H9 (cell line): ENCODE measurements at regions not wholly inside any gene's neighbourhood (a gene's known extent, or its start where the extent isn't known, plus 50 kb on each side); places are given as distances from the start of the nearest gene placed in this dataset.

Experiments
- DNase-seq: peaks from one replicate; pipeline ENCODE4 v3.0.0-alpha.2; 2017
- H2AFZ ChIP-seq: one replicate; pipeline ENCODE4 v1.6.1; 2013; ENCODE audit warnings: mild to moderate bottlenecking, low read length, control low read depth, moderate library complexity
- H2AK5ac ChIP-seq: 2 replicates; pipeline ENCODE4 v1.6.1; 2013; ENCODE audit warnings: low read length, control low read depth, mixed read lengths; ENCODE audit not compliant: insufficient read length
- H2BK120ac ChIP-seq: one replicate; pipeline ENCODE4 v1.6.1; 2013; ENCODE audit warnings: low read depth, mild to moderate bottlenecking, low read length, control low read depth, inconsistent platforms; ENCODE audit not compliant: poor library complexity, severe bottlenecking
- H2BK12ac ChIP-seq: 2 replicates; pipeline ENCODE4 v1.6.1; 2013; ENCODE audit warnings: low read length, control low read depth, mixed read lengths, low read depth; ENCODE audit not compliant: insufficient read length
- H2BK15ac ChIP-seq: 2 replicates; pipeline ENCODE4 v1.6.1; 2013; ENCODE audit warnings: low read depth, low read length, control low read depth
- H2BK20ac ChIP-seq: one replicate; pipeline ENCODE4 v1.6.1; 2013; ENCODE audit warnings: low read depth, mild to moderate bottlenecking, low read length, control low read depth, inconsistent platforms; ENCODE audit not compliant: poor library complexity, severe bottlenecking
- H2BK5ac ChIP-seq: 2 replicates; pipeline ENCODE4 v1.6.1; 2013; ENCODE audit warnings: low read length, control low read depth, mixed read lengths; ENCODE audit not compliant: insufficient read length
- H3K14ac ChIP-seq: 2 replicates; pipeline ENCODE4 v1.6.1; 2013; ENCODE audit warnings: low read length, control low read depth; ENCODE audit not compliant: insufficient read depth
- H3K18ac ChIP-seq: 2 replicates; pipeline ENCODE4 v1.6.1; 2013; ENCODE audit warnings: low read depth, mild to moderate bottlenecking, mixed read lengths, low read length, control low read depth; ENCODE audit not compliant: insufficient read length
- H3K23ac ChIP-seq: 2 replicates; pipeline ENCODE4 v1.6.1; 2013; ENCODE audit warnings: low read length, control low read depth, mixed read lengths, low read depth; ENCODE audit not compliant: insufficient read length
- H3K23me2 ChIP-seq: 2 replicates; pipeline ENCODE4 v1.6.1; 2013; ENCODE audit warnings: low read depth, mild to moderate bottlenecking, mixed read lengths, low read length, control low read depth; ENCODE audit not compliant: insufficient read length, poor library complexity, severe bottlenecking
- H3K27ac ChIP-seq: 2 replicates; pipeline ENCODE4 v1.5.1; 2013; ENCODE audit warnings: low read length, control low read depth, mixed read lengths, low read depth; ENCODE audit not compliant: insufficient read length
- H3K27me3 ChIP-seq: 2 replicates; pipeline ENCODE4 v1.6.1; 2013; ENCODE audit warnings: low read length, control low read depth, inconsistent platforms; ENCODE audit not compliant: insufficient read depth
- H3K4ac ChIP-seq: 2 replicates; pipeline ENCODE4 v1.6.1; 2013; ENCODE audit warnings: low read depth, mild to moderate bottlenecking, control low read depth, inconsistent platforms, low read length, moderate library complexity
- H3K4me1 ChIP-seq: 2 replicates; pipeline ENCODE4 v1.6.1; 2013; ENCODE audit warnings: low read length, control low read depth, inconsistent platforms; ENCODE audit not compliant: insufficient read depth
- H3K4me2 ChIP-seq: 2 replicates; pipeline ENCODE4 v1.6.1; 2013; ENCODE audit warnings: low read length, control low read depth, mixed read lengths; ENCODE audit not compliant: insufficient read length, insufficient read depth
- H3K56ac ChIP-seq: 2 replicates; pipeline ENCODE4 v1.6.1; 2013; ENCODE audit warnings: low read depth, mild to moderate bottlenecking, mixed read lengths, low read length, control low read depth; ENCODE audit not compliant: insufficient read length
- H3K79me1 ChIP-seq: 2 replicates; pipeline ENCODE4 v1.6.1; 2013; ENCODE audit warnings: low read depth, mild to moderate bottlenecking, moderate library complexity, low read length, control low read depth, inconsistent platforms; ENCODE audit not compliant: insufficient read depth, poor library complexity, severe bottlenecking
- H3K79me2 ChIP-seq: 2 replicates; pipeline ENCODE4 v1.6.1; 2013; ENCODE audit warnings: low read length, control low read depth, inconsistent platforms; ENCODE audit not compliant: insufficient read depth
- H3K9ac ChIP-seq: 2 replicates; pipeline ENCODE4 v1.6.1; 2013; ENCODE audit warnings: low read length, control low read depth, mixed read lengths; ENCODE audit not compliant: insufficient read length; ENCODE audit errors: extremely low read depth
- H3K9me3 ChIP-seq: one replicate; pipeline ENCODE4 v1.6.1; 2013; ENCODE audit warnings: low read depth, low read length, inconsistent platforms; ENCODE audit not compliant: control insufficient read depth
- H3T11ph ChIP-seq: one replicate; pipeline ENCODE4 v1.6.1; 2013; ENCODE audit warnings: mild to moderate bottlenecking, low read length, control low read depth, inconsistent platforms
- H4K20me1 ChIP-seq: one replicate; pipeline ENCODE4 v1.6.1; 2013; ENCODE audit not compliant: control insufficient read depth, insufficient read length, insufficient read depth
- H4K5ac ChIP-seq: 2 replicates; pipeline ENCODE4 v1.6.1; 2013; ENCODE audit warnings: low read depth, mild to moderate bottlenecking, mixed read lengths, low read length, control low read depth; ENCODE audit not compliant: insufficient read length
- H4K8ac ChIP-seq: replicated peaks from 2 replicates; pipeline ENCODE4 v1.6.1; 2013; ENCODE audit warnings: low read length, control low read depth, mixed read lengths, low read depth; ENCODE audit not compliant: insufficient read length
- H4K91ac ChIP-seq: 2 replicates; pipeline ENCODE4 v1.6.1; 2013; ENCODE audit warnings: low read depth, mild to moderate bottlenecking, moderate library complexity, mixed read lengths, low read length, control low read depth; ENCODE audit not compliant: insufficient read length
- H3K27ac Mint-ChIP-seq, 3 experiments: 2 replicates in 2 of 3; 3 replicates in 1 of 3; pipeline ENCODE4 v1.8.0; 2020 to 2021; ENCODE audit warnings: mixed read lengths in 3 of 3, mild to moderate bottlenecking in 1 of 3, moderate library complexity in 1 of 3
- H3K27me3 Mint-ChIP-seq: 2 replicates; pipeline ENCODE4 v1.8.0; 2021; ENCODE audit warnings: low read depth, mild to moderate bottlenecking, moderate library complexity, mixed read lengths
- H3K36me3 Mint-ChIP-seq, 3 experiments: 2 replicates in 2 of 3; 3 replicates in 1 of 3; pipeline ENCODE4 v1.8.0; 2020 to 2021; ENCODE audit warnings: low read depth in 3 of 3, mixed read lengths in 3 of 3; ENCODE audit not compliant: insufficient read depth in 1 of 3
- H3K4me1 Mint-ChIP-seq, 2 experiments: 2 replicates each; pipeline ENCODE4 v1.8.0; 2020; ENCODE audit warnings: mixed read lengths in 2 of 2
- H3K4me3 Mint-ChIP-seq, 2 experiments: 2 replicates in 1 of 2; 3 replicates in 1 of 2; pipeline ENCODE4 v1.8.0; 2020 to 2021; ENCODE audit warnings: mild to moderate bottlenecking in 2 of 2, mixed read lengths in 2 of 2, moderate library complexity in 1 of 2
- H3K9me3 Mint-ChIP-seq, 2 experiments: 2 replicates in 1 of 2; 3 replicates in 1 of 2; pipeline ENCODE4 v1.8.0; 2020; ENCODE audit warnings: mild to moderate bottlenecking in 2 of 2, mixed read lengths in 2 of 2, moderate library complexity in 1 of 2
- CTCF ChIP-seq: fragments of 200-600 bp; sonication (generic); conservative IDR thresholded peaks from 3 replicates; pipeline ENCODE4 v1.8.0; 2021; ENCODE audit warnings: antibody characterized with exemption, mild to moderate bottlenecking
- WGBS: extraction: QIAGEN DNeasy Blood & Tissue Kit; methylation state at CpG from one replicate; pipeline ENCODE4 v1.1.7; 2013; ENCODE audit warnings: missing lambda C conversion rate, low lambda C conversion rate, mixed read lengths; ENCODE audit not compliant: insufficient read length; ENCODE audit errors: extremely low coverage; 5-methylcytosine and 5-hydroxymethylcytosine counted together

- H3K79me2 ChIP-seq, result no peaks in the 10 kb centered on the region
- no peak for TF ChIP-seq CTCF
- no peak overlapping the region for H4K8ac ChIP-seq
- no peak overlapping the region for H3K23ac ChIP-seq
- Mint-ChIP-seq H3K4me1 (peaks cover 25% of the 10 kb centered on the region in 2 experiments), H3K27me3 (peaks cover 16% of the 10 kb centered on the region), H3K27ac (no peak overlapping the region), H3K4me3 (no peak overlapping the region), H3K36me3 (peaks cover 5 to 18% (median 6%) of the 10 kb centered on the region in 3 experiments; a peak in 6 of 7 replicates), H3K9me3 (peaks cover 16 to 17% of the 10 kb centered on the region in 2 experiments)
- no peak overlapping the region for H2AK5ac ChIP-seq
- H3K56ac ChIP-seq, result no peak overlapping the region
- H4K91ac ChIP-seq, result no peak overlapping the region
- DNase-seq, result no peak
- no peak overlapping the region for H3K27ac ChIP-seq
- H3K4ac ChIP-seq, result no peak overlapping the region
- no peaks in the 10 kb centered on the region for H3K27me3 ChIP-seq
- no CpG with 5 or more reads among the region's 4 CpGs for WGBS
- no peak overlapping the region for H4K5ac ChIP-seq
- no peaks in the 10 kb centered on the region for H3K23me2 ChIP-seq
- no peak overlapping the region for H3K14ac ChIP-seq
- H3K9me3 ChIP-seq, result peaks cover 9% of the 10 kb centered on the region
- H2BK15ac ChIP-seq, result no peak overlapping the region
- H3K18ac ChIP-seq, result no peak overlapping the region
- no peak overlapping the region for H3K9ac ChIP-seq
- no peaks in the 10 kb centered on the region for H3K79me1 ChIP-seq
- no peak overlapping the region for H3T11ph ChIP-seq
- H2BK5ac ChIP-seq, result no peak overlapping the region
- H2AFZ ChIP-seq, result no peak overlapping the region
- H3K4me2 ChIP-seq, result no peak overlapping the region
- H2BK120ac ChIP-seq, result no peak overlapping the region
- no peak overlapping the region for H2BK20ac ChIP-seq
- H4K20me1 ChIP-seq, result no peaks in the 10 kb centered on the region
- peaks cover 7% of the 10 kb centered on the region; the same call in 1 of the 2 replicates for H3K4me1 ChIP-seq
- no peak overlapping the region for H2BK12ac ChIP-seq
Measured at GRCh38 chr4:83208371-83209365, 75.9 kb downstream of the COQ2 start.
